ENCODE measurements at regions not wholly inside any gene's neighbourhood (a gene's known extent, or its start where the extent isn't known, plus 50 kb on each side); places are given as distances from the start of the nearest gene placed in this dataset.

- TF ChIP-seq YEATS2 (CRISPR knock-in tag; IDR thresholded peaks at IDR 0.05; ENCODE audit: borderline replicate concordance) = no peak
- no peak for TF ChIP-seq ZFYVE20 (CRISPR knock-in tag; IDR thresholded peaks at IDR 0.05; ENCODE audit: borderline replicate concordance, low read depth)
- no peak for TF ChIP-seq NFKBIZ (CRISPR knock-in tag; IDR thresholded peaks at IDR 0.05)
- TF ChIP-seq AHDC1 (CRISPR knock-in tag; IDR thresholded peaks at IDR 0.05; ENCODE audit: borderline replicate concordance) = no peak
- TF ChIP-seq SRY (CRISPR knock-in tag; IDR thresholded peaks at IDR 0.05) = no peak
- no peak for TF ChIP-seq TOPORS (CRISPR knock-in tag; IDR thresholded peaks at IDR 0.05)
- TF ChIP-seq GABPB1 (CRISPR knock-in tag; IDR thresholded peaks at IDR 0.05) = no peak
- TF ChIP-seq DRAP1 (CRISPR knock-in tag; IDR thresholded peaks at IDR 0.05) = no peak
- no peak for TF ChIP-seq ZNF615 (CRISPR knock-in tag; IDR thresholded peaks at IDR 0.05; ENCODE audit: borderline replicate concordance)
- no peak for TF ChIP-seq POLR2G (IDR thresholded peaks at IDR 0.05; ENCODE audit: low read depth, low read length)
- peak; percentile 87; the same call in 1 of the 2 replicates for TF ChIP-seq ZMYM2 (CRISPR knock-in tag; IDR thresholded peaks at IDR 0.05)
- TF ChIP-seq CREBL2 (CRISPR knock-in tag; IDR thresholded peaks at IDR 0.05; ENCODE audit: borderline replicate concordance) = no peak
- no peak for TF ChIP-seq CHCHD3 (CRISPR knock-in tag; IDR thresholded peaks at IDR 0.05)
- no peak for TF ChIP-seq MIXL1 (CRISPR knock-in tag; IDR thresholded peaks at IDR 0.05)
- no peak for TF ChIP-seq ZFP36L1 (CRISPR knock-in tag; IDR thresholded peaks at IDR 0.05)
- TF ChIP-seq FOXA1 (IDR thresholded peaks at IDR 0.05) = no peak
- no peak for TF ChIP-seq FOXA1 (CRISPR knock-in tag; IDR thresholded peaks at IDR 0.05)
- TF ChIP-seq TERF1 (CRISPR knock-in tag; IDR thresholded peaks at IDR 0.05) = no peak
- 0 out of 2 replicates have a peak, but pooled peaks have one; percentile 3 for TF ChIP-seq ZNF580 (CRISPR knock-in tag; IDR thresholded peaks at IDR 0.05; ENCODE audit: borderline replicate concordance, low read depth)
- TF ChIP-seq ZFP62 (CRISPR knock-in tag; IDR thresholded peaks at IDR 0.05) = no peak
- TF ChIP-seq ZBTB14 (CRISPR knock-in tag; IDR thresholded peaks at IDR 0.05) = no peak
- no peak for TF ChIP-seq SALL2 (CRISPR knock-in tag; IDR thresholded peaks at IDR 0.05)
- TF ChIP-seq NBN (conservative IDR thresholded peaks at IDR 0.05) = no peak
- no peak for TF ChIP-seq NONO (IDR thresholded peaks at IDR 0.05)
- no peak for TF ChIP-seq NONO (CRISPR knock-in tag; conservative IDR thresholded peaks at IDR 0.05)
These were observed 85.5 kb upstream of the EGLN3 start (continued) for GRCh38 chr14:34036319-34036766.

All from HepG2 (cell line).